ENCODE measurements at regions not wholly inside any gene's neighbourhood (a gene's known extent, or its start where the extent isn't known, plus 50 kb on each side); places are given as distances from the start of the nearest gene placed in this dataset.

DNA sequence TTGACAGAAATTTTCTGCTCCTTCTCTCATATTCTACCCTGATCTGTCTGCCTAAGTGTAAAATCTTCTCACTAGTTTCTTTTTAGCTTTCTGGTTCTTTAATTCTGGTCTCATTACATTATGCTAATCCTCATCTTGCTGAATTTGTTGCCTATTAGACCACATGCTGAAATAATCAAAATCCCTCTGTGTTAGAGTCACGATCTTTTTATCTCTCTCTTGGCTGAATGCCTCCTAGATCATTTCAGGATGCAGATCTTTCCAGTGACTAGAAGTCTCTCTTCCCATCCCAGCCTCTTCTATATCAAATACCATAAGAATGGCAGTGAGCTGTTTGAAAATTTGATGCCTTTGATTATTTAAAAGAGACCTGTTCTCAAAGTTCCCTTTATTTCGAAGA, 661.9 kb downstream of the SORCS1 start:
- TF ChIP-seq, protein P1, sequence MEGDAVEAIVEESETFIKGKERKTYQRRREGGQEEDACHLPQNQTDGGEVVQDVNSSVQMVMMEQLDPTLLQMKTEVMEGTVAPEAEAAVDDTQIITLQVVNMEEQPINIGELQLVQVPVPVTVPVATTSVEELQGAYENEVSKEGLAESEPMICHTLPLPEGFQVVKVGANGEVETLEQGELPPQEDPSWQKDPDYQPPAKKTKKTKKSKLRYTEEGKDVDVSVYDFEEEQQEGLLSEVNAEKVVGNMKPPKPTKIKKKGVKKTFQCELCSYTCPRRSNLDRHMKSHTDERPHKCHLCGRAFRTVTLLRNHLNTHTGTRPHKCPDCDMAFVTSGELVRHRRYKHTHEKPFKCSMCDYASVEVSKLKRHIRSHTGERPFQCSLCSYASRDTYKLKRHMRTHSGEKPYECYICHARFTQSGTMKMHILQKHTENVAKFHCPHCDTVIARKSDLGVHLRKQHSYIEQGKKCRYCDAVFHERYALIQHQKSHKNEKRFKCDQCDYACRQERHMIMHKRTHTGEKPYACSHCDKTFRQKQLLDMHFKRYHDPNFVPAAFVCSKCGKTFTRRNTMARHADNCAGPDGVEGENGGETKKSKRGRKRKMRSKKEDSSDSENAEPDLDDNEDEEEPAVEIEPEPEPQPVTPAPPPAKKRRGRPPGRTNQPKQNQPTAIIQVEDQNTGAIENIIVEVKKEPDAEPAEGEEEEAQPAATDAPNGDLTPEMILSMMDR (IDR thresholded peaks at IDR 0.05; ENCODE audit: low read depth, low read length): no peak
- no peak for TF ChIP-seq EZH2phosphoT487 (IDR thresholded peaks at IDR 0.05; ENCODE audit: low read depth)

Data from OCI-LY3 (cell line).